Body of pancreas (tissue), 4 donors: ENCODE measurements at regions not wholly inside any gene's neighbourhood (a gene's known extent, or its start where the extent isn't known, plus 50 kb on each side); places are given as distances from the start of the nearest gene placed in this dataset.
"Not testable (repeated sequence)": the region's sequence is repeated elsewhere in the genome, so short reads cannot be mapped to it uniquely, and the experiment has no call there.

ENCODE experiments used
- ATAC-seq: fragments of 150-250 bp; one replicate; pipeline ENCODE4 v1.9.1; 2016
- DNase-seq, 4 donors: peaks; one replicate each; pipeline ENCODE4 v3.0.0-alpha.2; 2019
- H3K27ac ChIP-seq, 4 donors: fragments of 200-600 bp; sonication (generic); 1 replicate in 3 of 4; 2 replicates in 1 of 4; pipeline versions ENCODE4 v1.5.1 to v1.6.1; 2016 to 2019; ENCODE audit warnings: mild to moderate bottlenecking in 1 of 4, mixed read lengths in 1 of 4, moderate library complexity in 1 of 4
- H3K27me3 ChIP-seq, 2 donors: fragments of 200-600 bp; sonication (generic); one replicate each; pipeline ENCODE4 v1.6.0; 2016; ENCODE audit warnings: mild to moderate bottlenecking in 1 of 2
- H3K36me3 ChIP-seq, 2 donors: fragments of 200-600 bp; sonication (generic); replicated peaks in 1 of 2; 2 replicates each; pipeline ENCODE4 v1.5.1; 2016; ENCODE audit warnings: low read depth in 2 of 2; ENCODE audit not compliant: insufficient read depth in 1 of 2
- H3K4me1 ChIP-seq: fragments of 200-600 bp; sonication (generic); one replicate; pipeline ENCODE4 v1.6.0; 2016
- H3K4me3 ChIP-seq, 2 donors: fragments of 200-600 bp; sonication (generic); 1 replicate in 1 of 2; 2 replicates in 1 of 2; pipeline ENCODE4 v1.5.1; 2016 to 2019
- H3K9me3 ChIP-seq, 3 donors: fragments of 200-600 bp; sonication (generic); 1 replicate in 2 of 3; 2 replicates in 1 of 3; pipeline ENCODE4 v1.5.1; 2016
- POLR2A ChIP-seq, 3 donors: fragments of 450-650 bp; IDR thresholded peaks; one replicate each; pipeline ENCODE4 v1.6.1; 2016; ENCODE audit warnings: antibody characterized with exemption in 3 of 3, mild to moderate bottlenecking in 2 of 3
- whole genome bisulfite sequencing, 2 donors: methylation state at CpG; one replicate each; pipeline ENCODE4 v1.1.5; 2017; 5-methylcytosine and 5-hydroxymethylcytosine counted together
- intact Hi-C: fragments of 100-400 bp; cut with DNase I; formaldehyde crosslinking; loops from one replicate; pipeline ENCODE4 v1.15.1; 2023
- TF ChIP-seq, protein P1 (sequence below), 7 experiments: fragments of 450-650 bp in 4 of 7; fragments of 200-600 bp in 3 of 7; sonication (generic) in 3 of 7; IDR thresholded peaks; one replicate each; pipeline ENCODE4 v1.5.1; 2016 to 2019; ENCODE audit warnings: antibody characterized with exemption in 7 of 7

GRCh38 chr18:46179306-46179705 is 75.1 kb downstream of the HAUS1 start:
- DNase-seq = no peak
- TF ChIP-seq, protein P1, sequence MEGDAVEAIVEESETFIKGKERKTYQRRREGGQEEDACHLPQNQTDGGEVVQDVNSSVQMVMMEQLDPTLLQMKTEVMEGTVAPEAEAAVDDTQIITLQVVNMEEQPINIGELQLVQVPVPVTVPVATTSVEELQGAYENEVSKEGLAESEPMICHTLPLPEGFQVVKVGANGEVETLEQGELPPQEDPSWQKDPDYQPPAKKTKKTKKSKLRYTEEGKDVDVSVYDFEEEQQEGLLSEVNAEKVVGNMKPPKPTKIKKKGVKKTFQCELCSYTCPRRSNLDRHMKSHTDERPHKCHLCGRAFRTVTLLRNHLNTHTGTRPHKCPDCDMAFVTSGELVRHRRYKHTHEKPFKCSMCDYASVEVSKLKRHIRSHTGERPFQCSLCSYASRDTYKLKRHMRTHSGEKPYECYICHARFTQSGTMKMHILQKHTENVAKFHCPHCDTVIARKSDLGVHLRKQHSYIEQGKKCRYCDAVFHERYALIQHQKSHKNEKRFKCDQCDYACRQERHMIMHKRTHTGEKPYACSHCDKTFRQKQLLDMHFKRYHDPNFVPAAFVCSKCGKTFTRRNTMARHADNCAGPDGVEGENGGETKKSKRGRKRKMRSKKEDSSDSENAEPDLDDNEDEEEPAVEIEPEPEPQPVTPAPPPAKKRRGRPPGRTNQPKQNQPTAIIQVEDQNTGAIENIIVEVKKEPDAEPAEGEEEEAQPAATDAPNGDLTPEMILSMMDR (IDR thresholded peaks at IDR 0.05) = no peak
- no peak for TF ChIP-seq POLR2A (IDR thresholded peaks at IDR 0.05)
- Histone ChIP-seq H3K4me3 (no peak overlapping the region), H3K36me3 (no peaks in the 10 kb centered on the region), H3K27me3 (no peaks in the 10 kb centered on the region), H3K27ac (no peak overlapping the region), H3K9me3 (no peaks in the 10 kb centered on the region), H3K4me1 (peaks cover 45% of the 10 kb centered on the region)
- no peak for ATAC-seq
- intact Hi-C loops = loop anchor here (10.0 kb wide), 1 partner anchor 75 kb away; the partner anchor contains the start of gene HAUS1
- 92 to 93% methylated on average over 5 of the region's 5 CpGs for WGBS, 2 donors

DNA sequence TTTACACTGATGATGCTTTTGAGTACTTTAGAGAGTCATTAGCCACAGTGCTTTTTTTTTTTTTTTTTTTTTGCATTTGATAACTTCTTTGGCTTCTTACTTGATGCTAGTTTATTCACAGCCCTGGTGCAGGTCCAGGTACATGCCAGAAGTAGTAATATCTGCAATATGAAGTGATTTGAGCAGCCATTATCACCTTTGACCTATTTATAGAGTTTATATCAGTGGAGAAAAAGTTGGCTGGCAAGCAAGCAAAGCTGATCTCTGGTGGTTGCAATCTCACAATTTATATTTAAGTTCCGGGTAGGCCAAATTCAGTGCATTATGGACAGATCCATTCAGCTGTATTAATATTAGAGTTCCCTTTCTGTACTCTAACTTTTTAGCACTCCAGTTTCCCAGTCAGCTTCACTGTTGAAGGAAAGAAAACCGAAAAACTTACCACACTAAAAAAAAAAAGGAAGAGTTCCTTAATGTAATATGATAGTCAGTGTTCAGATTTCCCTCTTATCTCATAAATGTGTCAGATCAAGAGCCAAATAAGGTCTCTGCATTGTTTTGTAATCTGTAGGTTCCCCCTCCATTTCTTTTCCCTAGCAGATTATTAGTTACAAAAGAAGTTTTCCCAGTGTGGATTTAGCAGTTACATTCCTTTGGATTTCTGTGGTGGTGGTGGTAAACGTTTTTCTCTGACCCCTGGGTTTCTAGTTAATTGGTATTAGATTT is 78.6 kb downstream of the HAUS1 start:
- peaks cover 25% of the 10 kb centered on the region for H3K4me1 ChIP-seq
- peak in 2 of 4 donors; percentile 8 to 24 for DNase-seq
- H3K27ac ChIP-seq = peak overlapping the region in 2 of 4 donors; percentile 5 to 17
- peak; percentile 35 for ATAC-seq
- H3K9me3 ChIP-seq = no peaks in the 10 kb centered on the region
- 6 to 11% methylated on average over 3 of the region's 3 CpGs for WGBS, 2 donors
- no peaks in the 10 kb centered on the region for H3K27me3 ChIP-seq
- H3K36me3 ChIP-seq = no peaks in the 10 kb centered on the region
- TF ChIP-seq, protein P1 (IDR thresholded peaks at IDR 0.05) = no peak
- intact Hi-C loops = no loop called here
- H3K4me3 ChIP-seq = no peak overlapping the region

GRCh38 chr18:46184296-46184695 is 80.1 kb downstream of the HAUS1 start:
- WGBS, 2 donors = 93 to 95% methylated on average over 9 of the region's 9 CpGs

DNA sequence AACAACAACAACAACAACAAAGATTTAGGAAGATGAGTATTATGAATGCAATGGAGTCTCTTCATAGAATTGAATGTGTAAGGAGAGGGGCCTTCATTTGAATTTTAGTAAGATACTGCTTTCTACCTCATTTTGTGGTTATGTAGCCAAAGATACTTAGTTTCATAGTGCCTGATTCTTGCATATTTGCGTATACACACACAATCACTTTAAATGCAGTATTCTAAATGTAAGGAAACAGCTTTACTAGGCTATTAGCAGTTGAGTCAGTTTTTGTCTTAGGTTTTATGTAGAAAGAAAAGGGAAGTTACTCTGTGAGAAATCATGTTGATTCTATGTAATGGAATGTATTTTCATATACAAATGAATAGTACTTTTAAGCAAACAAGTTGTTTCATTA is 80.5 kb downstream of the HAUS1 start:
- Histone ChIP-seq H3K36me3 (no peaks in the 10 kb centered on the region), H3K27me3 (no peaks in the 10 kb centered on the region), H3K27ac (no peak overlapping the region), H3K4me1 (peaks cover 25% of the 10 kb centered on the region), H3K9me3 (no peaks in the 10 kb centered on the region), H3K4me3 (no peak overlapping the region)
- intact Hi-C loops = no loop called here
- 64 to 78% methylated on average over 1 of the region's 1 CpG for WGBS, 2 donors
- no peak for DNase-seq
- TF ChIP-seq, protein P1 (IDR thresholded peaks at IDR 0.05) = no peak
- no peak for TF ChIP-seq POLR2A (IDR thresholded peaks at IDR 0.05)
- no peak for ATAC-seq

More at GRCh38 chr18:46184296-46184695, 80.1 kb downstream of the HAUS1 start:
- H3K9me3 ChIP-seq, intact Hi-C loops, H3K4me3 ChIP-seq, H3K27ac ChIP-seq, H3K27me3 ChIP-seq, ATAC-seq, DNase-seq, H3K36me3 ChIP-seq: not testable (repeated sequence)
- H3K4me1 ChIP-seq = peaks cover 25% of the 10 kb centered on the region

- TF ChIP-seq, protein P1 (IDR thresholded peaks at IDR 0.05) = no peak
- no peak for TF ChIP-seq POLR2A (IDR thresholded peaks at IDR 0.05)
- H3K36me3 ChIP-seq = no peaks in the 10 kb centered on the region
- H3K4me3 ChIP-seq = no peak overlapping the region
- intact Hi-C loops = no loop called here
- no peaks in the 10 kb centered on the region for H3K27me3 ChIP-seq
- ATAC-seq (no peak), DNase-seq (no peak)
- H3K27ac ChIP-seq = no peak overlapping the region
- no peaks in the 10 kb centered on the region for H3K9me3 ChIP-seq
- WGBS, 2 donors = 86 to 94% methylated on average over 2 of the region's 2 CpGs
- no peaks in the 10 kb centered on the region for H3K4me1 ChIP-seq
These were observed 86.5 kb downstream of the HAUS1 start for GRCh38 chr18:46190667-46191066.
